ENCODE measurements at regions not wholly inside any gene's neighbourhood (a gene's known extent, or its start where the extent isn't known, plus 50 kb on each side); places are given as distances from the start of the nearest gene placed in this dataset.

- TF ChIP-seq CTCF (conservative IDR thresholded peaks at IDR 0.05; ENCODE audit: low read depth, low read length) = no peak
- TF ChIP-seq EZH2phosphoT487 (IDR thresholded peaks at IDR 0.05; ENCODE audit: borderline replicate concordance, low read length) = no peak
These were observed 857.9 kb downstream of the TYW1 start for GRCh38 chr7:67854221-67855178.
